ENCODE measurements at regions not wholly inside any gene's neighbourhood (a gene's known extent, or its start where the extent isn't known, plus 50 kb on each side); places are given as distances from the start of the nearest gene placed in this dataset.

DNA sequence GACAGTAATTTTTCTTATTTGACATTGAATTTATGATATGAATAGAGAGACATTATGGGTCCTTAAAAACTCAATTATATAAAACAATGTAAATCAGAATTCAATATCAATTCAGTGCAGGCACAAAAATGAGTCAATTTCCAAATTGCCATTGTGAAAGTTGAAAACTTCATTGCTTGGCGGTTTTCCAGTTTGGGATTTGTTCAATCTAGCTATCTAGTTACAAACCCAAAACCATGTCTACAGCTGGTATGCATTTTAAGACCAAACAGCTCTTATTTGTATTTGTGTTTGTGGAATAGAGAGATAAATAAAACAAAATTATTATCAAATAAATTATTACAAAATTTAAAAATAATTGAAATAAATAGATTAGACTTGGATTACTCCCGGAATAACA lies 1206.6 kb upstream of the RAG2 start:
- H3K4me1 ChIP-seq (ENCODE audit: insufficient read depth, low read length) = no peaks in the 10 kb centered on the region
- H3K27ac ChIP-seq (ENCODE audit: extremely low read length, insufficient read depth, low read length) = no peak overlapping the region
- H4K20me1 ChIP-seq (ENCODE audit: insufficient read depth, low read length) = no peaks in the 10 kb centered on the region
- no TSS peak for BruUV-seq (replicated peaks)
- CTCF ChIA-PET (ENCODE audit: low intra/inter-chr PET ratio, low total read pairs) = no interaction called here
- in situ Hi-C loops (cut with HindIII; ENCODE audit: extremely low pct_ligation_motif_present, low pct_unique_long_range_greater_than_20kb) = no loop called here
- H2AFZ ChIP-seq (ENCODE audit: low read length) = no peak overlapping the region
- H3K9ac ChIP-seq (ENCODE audit: insufficient read depth, low read depth, low read length) = no peak overlapping the region
- WGBS (ENCODE audit: low lambda C conversion rate) = 24% methylated on average over 2 of the region's 2 CpGs
- H3K36me3 ChIP-seq (replicated peaks in 1 of 2; ENCODE audit: control insufficient read depth in 1 of 2, insufficient read depth in 2 of 2, low read length in 2 of 2) = no peaks in the 10 kb centered on the region
- intact Hi-C loops (cut with micrococcal nuclease; ENCODE audit: unreplicated experiment) = no loop called here
- POLR2A ChIA-PET = no interaction called here
- peaks cover 39% of the 10 kb centered on the region for H3K9me3 ChIP-seq (ENCODE audit: low read length)
- ATAC-seq = no peak
- no peak for FAIRE-seq
- H3K79me2 ChIP-seq (ENCODE audit: insufficient read depth, low read length) = no peaks in the 10 kb centered on the region
- H3K4me3 ChIP-seq (replicated peaks in 1 of 3; ENCODE audit: insufficient read depth in 1 of 3, low read depth in 2 of 3, low read length in 3 of 3) = no peak overlapping the region
- H3K4me2 ChIP-seq (ENCODE audit: low read depth, low read length) = no peak overlapping the region
- no peaks in the 10 kb centered on the region for H3K27me3 ChIP-seq (ENCODE audit: control insufficient read depth in 1 of 2, insufficient read depth in 2 of 2, low read length in 2 of 2)
- no peak for DNase-seq (ENCODE audit: low spot score)
- no peak for TF ChIP-seq RCOR2 (CRISPR knock-in tag; IDR thresholded peaks at IDR 0.05)
- TF ChIP-seq JDP2 (CRISPR knock-in tag; IDR thresholded peaks at IDR 0.05; ENCODE audit: borderline replicate concordance) = no peak
- TF ChIP-seq PAXIP1 (CRISPR knock-in tag; conservative IDR thresholded peaks at IDR 0.05) = no peak
- TF ChIP-seq ZBTB43 (CRISPR knock-in tag; conservative IDR thresholded peaks at IDR 0.05) = no peak
- TF ChIP-seq IRF9 (CRISPR knock-in tag; IDR thresholded peaks at IDR 0.05; ENCODE audit: borderline replicate concordance) = no peak
- TF ChIP-seq KMT2A (CRISPR knock-in tag; IDR thresholded peaks at IDR 0.05) = no peak
- TF ChIP-seq ZFP36L1 (CRISPR knock-in tag; IDR thresholded peaks at IDR 0.05) = no peak
- TF ChIP-seq SRY (CRISPR knock-in tag; IDR thresholded peaks at IDR 0.05) = no peak
- no peak for TF ChIP-seq HMGXB3 (CRISPR knock-in tag; IDR thresholded peaks at IDR 0.05; ENCODE audit: borderline replicate concordance)
- TF ChIP-seq KLF11 (CRISPR knock-in tag; IDR thresholded peaks at IDR 0.05) = no peak
- TF ChIP-seq ONECUT2 (CRISPR knock-in tag; IDR thresholded peaks at IDR 0.05) = no peak
- TF ChIP-seq PITX1 (CRISPR knock-in tag; IDR thresholded peaks at IDR 0.05) = no peak
- no peak for TF ChIP-seq ZBTB44 (CRISPR knock-in tag; IDR thresholded peaks at IDR 0.05)
- TF ChIP-seq ZNF326 (CRISPR knock-in tag; IDR thresholded peaks at IDR 0.05; ENCODE audit: borderline replicate concordance) = no peak

Data from HepG2 (cell line).